Stimulated activated CD8-positive, alpha-beta memory T cell treated with anti-CD3 and anti-CD28 coated beads, Interleukin-4, amount 100 ng/mL, for 24 hours (primary cell): ENCODE measurements at regions not wholly inside any gene's neighbourhood (a gene's known extent, or its start where the extent isn't known, plus 50 kb on each side); places are given as distances from the start of the nearest gene placed in this dataset.

Source experiments
- DNase-seq: peaks from one replicate; pipeline ENCODE4 v3.0.0-alpha.2; 2020; ENCODE audit warnings: low read depth

DNA sequence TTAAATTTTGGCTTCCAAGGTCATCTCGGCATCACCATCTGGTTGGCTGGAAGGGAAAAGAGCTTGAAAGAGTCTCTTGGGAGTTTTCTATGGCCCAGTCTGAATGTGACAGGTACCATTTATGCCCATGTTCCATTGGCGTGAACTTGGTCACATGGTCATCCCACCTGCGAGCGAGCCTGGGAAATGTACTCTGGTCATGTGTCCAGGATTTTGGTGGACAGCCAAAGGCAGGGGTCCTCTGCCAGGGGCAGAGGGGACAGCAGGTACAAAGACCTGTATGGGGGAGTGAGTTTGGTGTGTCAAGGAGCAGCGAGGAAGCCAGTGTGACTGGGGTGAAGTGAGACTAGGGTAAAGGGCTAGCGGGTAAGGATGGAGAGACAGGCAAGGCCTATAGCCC lies 112.6 kb downstream of the CDC5L start:
- DNase-seq, result no peak

DNA sequence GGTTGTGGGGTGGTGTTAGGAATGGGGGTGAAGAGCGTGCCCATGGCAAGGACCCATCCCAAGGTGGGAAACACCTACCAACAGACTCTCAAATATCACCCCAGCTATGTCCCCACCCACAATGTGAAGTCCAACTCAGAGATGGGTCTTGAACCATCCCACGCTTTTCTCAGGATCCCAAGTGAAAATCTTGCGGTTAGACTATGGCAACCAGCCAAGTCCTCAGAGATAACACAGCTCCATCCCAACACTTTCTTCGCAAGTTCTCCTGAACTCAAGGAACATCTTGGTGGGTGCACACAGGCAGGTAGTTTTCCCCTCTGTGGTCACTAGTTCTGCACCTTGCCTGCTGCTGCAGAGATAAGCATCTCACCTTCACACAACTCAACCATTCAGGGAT lies 116.0 kb downstream of the CDC5L start:
- no peak for DNase-seq

DNA sequence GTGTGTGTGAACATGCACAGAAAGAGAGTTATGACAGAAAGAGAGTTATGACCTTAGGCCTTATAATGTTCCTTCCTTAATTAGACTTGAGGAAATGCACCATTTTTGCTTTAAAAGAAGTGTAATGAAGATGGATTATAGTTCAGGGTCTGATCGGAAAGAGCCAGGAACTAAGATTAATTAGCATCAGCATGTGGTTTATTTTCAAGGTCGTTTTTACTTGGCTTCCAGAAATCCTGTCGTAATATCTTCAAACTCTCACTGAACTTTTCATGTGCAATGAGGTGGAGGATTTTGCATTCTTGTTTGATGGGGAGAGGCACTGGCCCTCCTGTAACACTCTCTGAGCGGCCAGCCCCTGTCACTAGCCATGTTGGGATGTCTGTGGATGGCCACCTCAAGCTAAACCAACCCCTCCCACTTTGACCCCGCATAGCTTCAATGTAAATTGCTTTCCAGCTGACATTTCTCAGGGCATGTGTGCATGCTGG lies 116.8 kb downstream of the CDC5L start:
- DNase-seq, result no peak

DNA sequence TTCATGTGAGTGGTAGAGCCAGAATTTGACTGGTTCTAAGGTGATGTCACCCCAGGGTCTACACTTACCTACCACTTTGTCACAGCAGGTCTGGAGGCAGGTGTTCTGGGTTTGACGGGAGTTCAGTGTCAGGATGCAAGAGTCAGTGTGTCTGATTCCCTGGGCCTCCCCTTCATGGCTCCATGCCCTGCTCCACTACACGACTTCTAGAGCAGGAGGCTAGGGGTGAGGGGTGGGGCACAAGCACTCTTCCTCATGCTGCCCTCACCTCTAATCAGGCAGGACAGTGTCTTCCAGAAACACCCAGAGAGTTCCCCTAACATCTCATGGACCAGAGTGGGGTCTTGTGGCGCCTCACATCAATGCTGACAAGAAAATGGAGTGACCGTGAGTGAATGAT lies 118.2 kb downstream of the CDC5L start:
- no peak for DNase-seq

DNA sequence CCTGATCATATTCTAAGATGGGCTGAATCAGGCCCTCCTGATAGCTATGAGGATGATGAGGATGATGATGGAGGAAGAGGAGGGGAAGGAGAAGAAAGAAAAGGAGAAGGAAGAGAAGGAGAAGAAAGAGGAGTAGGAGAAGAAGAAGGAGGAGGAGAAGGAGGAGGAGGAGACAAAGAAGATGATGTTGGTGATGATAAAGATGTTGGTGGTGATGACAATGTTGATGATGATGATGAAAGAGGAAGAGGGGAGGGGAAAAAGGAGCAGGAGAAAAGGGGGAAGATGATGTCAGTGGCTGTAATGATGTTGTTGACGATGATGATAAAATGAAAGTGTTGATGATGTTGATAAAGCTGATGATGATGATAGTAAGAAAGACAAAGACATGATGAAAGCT lies 119.5 kb downstream of the CDC5L start:
- DNase-seq, result no peak

DNA sequence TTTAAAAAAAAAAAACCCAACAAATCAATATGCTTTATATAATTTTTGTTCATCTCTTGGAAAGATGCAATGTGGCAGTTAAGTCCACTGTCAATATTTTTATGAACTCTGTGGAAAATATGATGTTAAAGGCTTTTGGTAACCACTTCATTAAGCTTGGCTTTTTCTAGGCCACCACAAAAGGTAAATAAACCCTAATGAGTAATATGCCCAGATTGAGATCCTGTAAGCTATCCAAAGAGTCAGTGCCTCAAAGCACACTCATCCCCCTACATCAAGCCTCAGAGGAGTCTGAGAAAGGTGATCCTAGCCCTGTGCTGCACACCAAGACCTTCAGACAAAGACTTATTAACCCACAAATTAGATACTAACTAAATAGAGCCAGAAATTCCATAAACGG lies 121.1 kb downstream of the CDC5L start:
- no peak for DNase-seq

DNA sequence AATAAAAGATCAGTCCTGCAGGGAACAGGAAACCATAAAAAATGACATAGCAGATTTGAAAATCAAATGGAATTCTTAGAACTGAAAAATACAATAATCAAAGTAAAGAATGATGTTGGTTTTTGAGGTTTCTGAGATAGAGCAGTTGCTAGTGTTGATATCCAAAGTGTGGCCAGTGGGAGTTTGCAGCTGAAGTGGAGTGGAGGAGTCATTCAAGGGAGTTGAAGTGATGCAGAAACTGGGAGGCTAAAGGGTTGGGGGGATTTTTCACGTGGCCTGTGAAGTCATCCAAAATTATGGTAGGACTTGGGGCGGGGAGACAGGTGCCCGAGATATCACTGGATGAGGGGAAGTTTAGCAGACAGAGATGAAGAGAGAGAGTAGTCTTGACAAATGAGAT lies 123.6 kb downstream of the CDC5L start:
- DNase-seq, result no peak

DNA sequence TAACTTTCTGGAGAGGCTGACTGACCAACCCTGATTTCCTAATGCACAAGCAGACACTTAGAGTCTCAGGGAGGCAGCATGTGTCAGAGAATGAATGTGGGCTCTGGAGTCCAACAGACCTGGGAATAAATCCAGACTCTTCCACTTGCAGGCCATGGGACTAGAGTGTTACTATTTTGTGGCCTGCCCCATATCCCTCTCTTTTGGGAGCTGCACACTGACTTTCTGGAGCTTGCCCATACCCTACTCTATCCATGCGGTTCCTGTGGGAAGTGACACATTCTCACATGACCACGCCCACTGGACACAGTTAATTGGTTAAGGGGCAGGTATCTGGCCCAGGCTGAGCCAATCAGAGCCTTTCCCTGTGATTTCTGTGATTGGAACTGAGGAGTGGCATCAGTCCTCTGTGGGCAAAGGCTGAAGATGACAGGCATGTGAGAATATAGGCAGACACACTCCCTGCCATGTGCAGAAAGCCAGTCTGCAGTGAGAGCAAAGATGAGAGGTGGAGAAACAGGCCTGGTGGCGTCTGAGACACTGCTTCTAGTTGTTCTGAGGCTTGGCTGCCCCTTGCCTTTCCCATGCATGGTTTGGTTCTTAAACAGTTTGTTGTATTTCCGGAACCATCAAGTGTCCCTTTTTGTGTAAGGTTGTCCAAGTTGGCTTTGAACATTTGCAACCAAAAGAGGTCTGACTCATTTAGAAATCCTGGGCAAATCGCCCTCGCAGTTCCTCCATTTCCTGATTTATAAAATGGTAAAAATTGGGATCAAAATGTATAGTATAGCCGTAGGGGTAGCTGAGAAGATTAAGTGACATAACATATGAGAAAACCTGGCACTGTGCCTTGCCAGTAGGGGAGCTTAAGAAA lies 125.6 kb downstream of the CDC5L start:
- no peak for DNase-seq

DNA sequence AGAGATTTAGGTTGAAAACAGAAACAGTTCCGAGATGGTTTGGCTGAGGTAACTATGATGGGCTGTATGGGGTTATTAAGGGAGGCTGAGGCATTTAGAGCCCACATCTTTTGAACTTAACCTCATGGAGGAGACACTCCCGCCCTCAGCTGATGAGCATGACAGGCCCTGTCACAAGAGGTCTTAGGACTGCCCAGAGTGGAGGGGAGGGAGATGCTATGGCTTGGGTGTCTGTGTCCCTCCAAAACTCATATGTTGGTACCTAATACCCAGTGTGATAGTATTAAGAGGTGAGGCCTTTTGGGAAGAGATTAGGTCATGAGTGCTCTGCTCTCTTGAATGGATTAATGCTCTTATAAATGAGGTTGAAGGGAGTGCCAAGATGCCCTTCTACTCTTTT lies 126.6 kb downstream of the CDC5L start:
- DNase-seq, result no peak

DNA sequence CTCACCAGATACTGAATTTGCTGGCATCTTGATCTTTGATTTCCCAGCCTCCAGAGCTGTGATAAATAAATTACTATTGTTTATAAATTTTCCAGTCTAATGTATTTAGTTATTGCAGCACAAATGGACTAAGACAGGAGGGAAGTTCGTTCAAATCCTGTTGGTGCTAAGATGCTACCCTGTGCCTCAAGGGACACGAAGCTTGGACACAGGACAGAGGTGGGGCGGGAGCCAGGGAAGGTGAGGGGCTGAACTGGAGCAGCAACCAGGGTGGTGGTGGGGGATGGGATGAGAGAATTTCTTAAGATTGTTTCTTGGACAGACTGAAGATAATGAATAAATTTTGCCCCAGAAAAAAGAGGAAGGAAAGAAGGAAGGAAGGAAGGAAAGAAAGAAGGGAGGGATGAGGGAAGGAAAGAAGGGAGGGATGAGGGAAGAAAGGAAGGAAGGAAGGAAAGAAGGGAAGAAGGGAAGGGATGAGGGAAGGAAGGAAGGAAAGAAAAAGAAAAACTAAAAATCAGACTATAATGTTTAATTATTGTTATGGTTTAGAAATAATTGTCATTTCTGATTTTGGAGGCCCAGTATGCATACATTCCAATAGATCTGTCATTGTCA lies 127.2 kb downstream of the CDC5L start:
- DNase-seq, result no peak

DNA sequence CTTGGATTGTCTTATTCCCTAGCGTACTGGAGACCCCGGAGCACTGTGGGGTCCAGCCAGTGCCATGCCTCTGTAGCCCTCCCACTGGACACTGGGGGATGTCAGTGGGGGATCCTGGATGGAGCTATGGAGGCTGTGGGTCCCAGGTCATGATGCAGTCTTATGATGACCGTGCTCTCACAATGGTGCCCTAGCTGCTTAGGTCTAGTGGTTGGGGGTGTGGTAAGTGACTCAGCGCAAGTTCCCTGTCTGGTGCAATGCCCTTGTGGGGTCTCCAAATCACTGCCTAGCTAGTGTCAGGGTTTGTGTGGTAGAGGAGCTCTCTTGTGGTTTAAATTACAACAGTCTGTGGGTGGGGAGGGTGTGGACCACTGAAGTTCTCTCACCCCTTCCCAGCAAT lies 135.4 kb downstream of the CDC5L start:
- DNase-seq, result no peak

DNA sequence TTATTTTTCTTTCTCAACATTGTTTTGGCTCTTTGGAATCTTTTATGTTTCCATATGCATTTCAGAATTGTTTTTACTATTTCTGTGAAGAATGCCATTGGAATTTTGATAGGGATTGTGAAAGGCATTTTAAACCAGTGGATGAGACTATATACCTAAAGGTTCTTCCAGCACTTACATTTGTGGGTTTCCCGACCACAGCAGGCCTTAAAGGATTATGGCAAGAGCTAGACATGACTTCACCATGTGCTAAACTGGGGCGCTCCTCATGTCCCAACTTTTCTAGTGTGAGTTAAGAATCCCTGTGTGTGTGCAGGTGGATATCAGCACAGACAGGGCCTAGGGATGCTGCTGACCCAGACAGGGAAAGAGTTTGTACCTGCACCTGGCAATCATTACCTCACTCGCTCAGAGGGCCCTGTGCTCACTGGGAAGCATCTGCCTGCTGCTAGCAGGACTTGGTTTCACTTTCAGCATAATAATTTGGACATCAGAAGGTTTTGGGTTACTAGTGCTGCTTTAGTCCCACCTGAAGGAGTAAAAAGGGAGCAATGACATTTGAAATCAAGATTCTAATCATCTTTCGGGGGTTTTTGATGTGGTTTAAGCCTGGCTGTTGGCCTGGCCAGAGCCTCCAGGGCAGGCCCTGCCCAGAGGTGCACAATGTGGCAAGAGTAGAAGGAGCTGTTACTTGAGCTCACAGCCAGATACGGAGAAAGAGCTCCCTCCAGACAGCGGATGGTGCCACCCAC lies 137.1 kb downstream of the CDC5L start:
- DNase-seq, result no peak

DNA sequence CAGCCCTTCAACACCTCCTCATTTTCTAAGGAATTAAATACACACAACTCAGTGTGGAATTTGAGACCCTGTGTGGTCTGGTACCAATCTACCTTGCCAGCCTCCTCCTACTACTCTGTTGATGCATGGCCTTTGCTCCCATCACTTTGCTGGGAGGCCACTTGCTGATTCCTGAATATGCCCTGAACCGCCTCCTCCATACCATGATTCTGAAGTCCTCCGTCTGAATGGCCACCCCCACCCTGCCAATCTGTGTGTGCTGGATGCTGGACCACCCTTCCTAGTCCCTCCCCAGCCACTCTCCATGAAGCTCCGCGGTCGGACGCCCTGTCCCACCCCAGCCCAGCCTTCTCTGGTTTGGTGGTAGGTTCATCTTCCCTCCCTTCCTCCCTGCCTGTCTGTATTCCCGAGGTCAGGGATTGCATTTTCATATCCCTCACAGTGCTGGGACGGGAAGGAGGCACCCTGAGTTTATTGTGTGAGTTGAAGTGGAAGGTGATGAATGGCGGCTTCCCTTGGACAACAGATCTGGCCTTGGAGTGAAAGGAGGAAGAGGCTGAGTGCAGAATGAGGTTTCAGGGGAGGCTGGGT lies 138.3 kb downstream of the CDC5L start:
- DNase-seq, result no peak

DNA sequence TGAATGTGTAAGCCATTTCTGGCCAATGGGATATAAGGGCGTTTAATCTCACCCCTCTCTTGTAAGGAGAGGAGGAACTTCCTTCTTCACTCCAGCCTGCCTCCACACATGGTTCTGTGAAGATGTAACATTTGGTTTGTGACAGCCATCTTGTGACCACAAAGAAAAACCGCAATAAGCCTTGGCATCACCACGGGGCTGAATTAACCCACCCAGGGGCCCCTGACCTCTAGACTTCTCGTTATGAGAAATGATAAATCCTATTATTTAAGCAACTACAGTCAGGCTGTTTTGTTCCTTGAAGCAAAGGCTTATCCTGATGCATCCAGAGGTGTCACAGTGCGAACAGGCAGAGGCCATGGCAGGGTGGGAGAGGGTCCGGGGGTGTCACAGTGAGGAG lies 139.7 kb downstream of the CDC5L start:
- no peak for DNase-seq

DNA sequence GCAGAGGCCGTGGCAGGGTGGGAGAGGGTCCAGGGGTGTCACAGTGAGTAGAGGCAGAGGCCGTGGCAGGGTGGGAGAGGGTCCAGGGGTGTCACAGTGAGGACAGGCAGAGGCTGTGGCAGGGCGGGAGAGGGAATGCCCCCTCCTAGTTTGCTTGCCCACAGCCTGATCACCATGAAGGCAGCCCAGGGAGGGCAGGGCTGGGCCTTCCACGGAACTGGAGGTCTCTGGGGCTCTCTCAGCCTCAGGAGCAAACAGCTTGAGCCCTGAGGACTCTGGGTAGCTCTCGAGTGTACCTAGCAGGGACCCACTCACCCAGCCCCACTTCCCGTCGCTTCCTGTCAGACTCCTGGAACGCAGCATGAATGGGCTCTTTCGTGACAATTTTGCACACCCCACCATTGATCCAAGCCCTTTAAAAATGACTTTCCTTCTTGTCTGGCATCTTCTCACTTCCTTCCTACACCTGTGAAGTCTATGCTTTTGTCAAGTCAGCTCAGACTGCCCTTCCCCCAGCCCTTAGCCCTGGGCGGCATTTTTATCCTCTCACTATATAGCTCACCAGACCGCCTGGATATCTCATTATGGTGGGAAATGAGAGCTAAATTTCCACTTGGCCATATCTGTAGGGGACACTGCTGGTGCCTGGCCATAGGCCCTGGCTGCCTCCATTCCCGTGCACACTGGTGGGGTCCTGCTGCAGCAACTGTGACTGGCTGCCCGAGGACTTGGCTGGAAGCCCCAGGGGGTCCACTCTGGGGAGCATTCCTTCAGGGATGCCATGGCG lies 140.3 kb downstream of the CDC5L start:
- DNase-seq, result no peak

DNA sequence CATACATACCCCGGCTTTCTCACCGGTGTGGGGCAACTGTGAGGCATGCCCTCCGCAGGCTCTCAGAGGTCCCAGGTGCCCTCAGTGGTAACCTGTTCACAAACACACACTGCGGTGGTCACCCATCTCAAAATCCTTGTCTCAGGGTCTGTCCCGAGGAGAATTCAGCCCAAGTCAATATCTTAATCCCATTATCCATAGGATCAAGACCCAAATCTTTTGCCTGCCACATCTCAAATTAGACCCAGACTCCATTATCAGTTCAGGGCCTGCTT lies 140.8 kb downstream of the CDC5L start:
- DNase-seq, result no peak

DNA sequence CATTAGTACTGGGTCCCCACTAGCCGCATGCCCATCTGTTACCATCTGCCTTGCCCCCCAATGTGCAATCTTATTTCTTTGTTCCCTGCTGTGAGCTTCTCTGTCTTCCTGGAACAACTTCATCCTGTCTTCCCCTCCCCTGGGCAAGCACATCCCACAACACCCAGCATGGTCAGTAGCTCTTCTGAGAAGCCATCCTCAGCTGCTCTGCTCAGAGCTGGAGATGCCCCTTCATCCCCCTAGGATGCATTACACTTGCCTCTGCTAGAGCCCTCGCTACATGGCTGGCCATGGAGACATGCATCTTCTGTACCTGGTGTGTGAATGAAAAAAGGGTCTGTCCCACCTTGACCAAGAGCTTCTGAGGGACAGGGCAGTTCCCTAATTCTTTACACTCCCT lies 141.2 kb downstream of the CDC5L start:
- no peak for DNase-seq

DNA sequence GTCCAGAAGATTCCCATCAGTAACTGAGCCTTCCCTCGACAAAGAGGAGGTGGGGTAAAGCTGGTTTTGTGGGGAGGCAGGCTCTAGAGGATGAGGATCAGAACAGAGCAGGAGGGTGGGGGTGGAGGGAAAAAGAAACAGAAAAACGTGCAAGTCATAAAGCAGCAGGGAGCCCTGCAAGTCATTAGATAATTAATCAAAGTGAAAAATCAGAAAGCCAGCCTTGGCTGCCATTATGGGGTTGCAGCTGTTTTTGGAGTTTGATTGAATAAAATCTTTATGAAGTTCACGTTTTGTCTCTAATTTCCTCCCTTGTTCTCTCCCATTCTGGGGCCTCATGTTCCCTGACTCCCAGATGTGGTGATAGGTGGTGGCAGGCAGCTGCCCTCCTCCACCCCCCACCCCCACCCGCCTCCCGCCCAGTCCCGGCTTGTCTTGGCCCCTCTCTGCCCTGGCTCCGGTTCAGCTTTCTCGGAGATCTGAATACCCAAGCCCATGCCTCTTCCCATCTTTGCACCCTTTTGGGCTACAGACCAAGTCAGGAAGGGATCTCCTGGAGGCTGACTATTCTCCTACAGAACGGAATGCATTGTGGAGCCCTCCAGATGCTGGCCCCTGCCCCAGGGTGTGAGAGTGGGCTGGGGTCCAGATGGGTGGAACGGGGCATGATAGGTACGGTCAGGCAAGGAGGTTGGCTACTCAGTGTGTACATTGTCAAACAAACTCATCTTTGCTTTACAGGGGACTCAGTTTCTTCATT lies 141.8 kb downstream of the CDC5L start:
- DNase-seq, result no peak

DNA sequence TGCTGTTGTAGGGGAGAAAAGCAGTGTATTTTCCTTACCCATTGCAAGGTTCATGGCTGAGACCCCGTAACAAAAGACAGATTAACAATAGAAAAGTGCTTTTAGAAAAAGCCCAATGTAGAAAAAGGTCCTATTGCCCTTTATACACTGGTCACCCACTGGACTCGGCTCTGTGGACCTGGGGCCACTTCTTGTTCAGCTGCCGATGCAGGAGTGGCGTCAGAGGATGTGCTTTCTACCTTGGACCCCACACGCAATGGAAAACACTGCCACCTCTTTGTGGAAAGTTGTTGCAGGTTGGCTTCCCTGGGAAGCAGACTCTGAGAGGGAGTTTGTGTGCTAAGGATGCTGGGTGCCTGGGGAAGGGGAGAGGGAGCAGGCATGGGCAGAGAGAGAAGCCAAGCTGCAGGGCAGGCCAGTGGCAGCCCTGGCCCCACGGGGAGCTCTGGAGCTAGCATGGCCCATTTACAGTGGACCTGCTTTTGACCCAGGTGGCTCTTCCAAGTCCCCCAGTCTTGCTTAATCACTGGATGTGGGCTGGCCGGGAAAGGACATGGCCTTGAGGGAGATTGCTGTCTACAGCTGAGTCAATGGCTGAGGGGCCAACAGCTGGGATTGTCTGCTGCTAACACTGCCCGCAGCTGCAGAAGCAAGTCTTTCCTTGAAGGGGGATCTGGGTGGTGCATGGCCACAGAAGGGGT lies 142.9 kb downstream of the CDC5L start:
- DNase-seq, result no peak

DNA sequence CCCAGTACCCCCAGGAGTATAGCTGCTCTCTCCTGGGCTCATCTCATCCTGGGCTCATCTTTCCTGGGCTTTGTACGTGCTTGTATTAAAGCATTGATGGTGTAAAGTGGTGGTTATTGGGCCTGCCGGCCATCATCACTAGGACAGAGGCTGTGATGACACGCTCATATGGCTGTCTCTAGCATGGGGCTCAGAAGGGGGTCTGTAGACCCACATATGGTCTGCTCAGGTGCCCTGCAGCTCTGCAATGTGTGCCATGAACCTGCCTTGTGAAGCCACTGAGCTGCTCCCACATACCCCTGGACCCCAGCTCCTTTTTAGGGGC lies 143.4 kb downstream of the CDC5L start:
- DNase-seq, result no peak
